Stimulated activated CD8-positive, alpha-beta memory T cell treated with anti-CD3 and anti-CD28 coated beads, Interleukin-4, amount 100 ng/mL, for 4 hours (primary cell): ENCODE measurements at regions not wholly inside any gene's neighbourhood (a gene's known extent, or its start where the extent isn't known, plus 50 kb on each side); places are given as distances from the start of the nearest gene placed in this dataset.
"Not testable (repeated sequence)": the region's sequence is repeated elsewhere in the genome, so short reads cannot be mapped to it uniquely, and the experiment has no call there.

Source experiments
- DNase-seq, 2 donors: peaks; one replicate each; pipeline ENCODE4 v3.0.0-alpha.2; 2020; ENCODE audit warnings: low read depth in 2 of 2, low spot score in 1 of 2

- no peak for DNase-seq
Measured at GRCh38 chr5:154653764-154654485, 101.3 kb upstream of the LARP1 start.

- DNase-seq, result no peak
Measured at GRCh38 chr5:154653418-154653763, 101.8 kb upstream of the LARP1 start.

GRCh38 chr5:154652746-154653417 lies 102.3 kb upstream of the LARP1 start:
- DNase-seq, result no peak

- not testable (repeated sequence) for DNase-seq
Measured at GRCh38 chr5:154651795-154652194, 103.4 kb upstream of the LARP1 start.

GRCh38 chr5:154648706-154649105 lies 106.5 kb upstream of the LARP1 start:
- no peak for DNase-seq

DNA sequence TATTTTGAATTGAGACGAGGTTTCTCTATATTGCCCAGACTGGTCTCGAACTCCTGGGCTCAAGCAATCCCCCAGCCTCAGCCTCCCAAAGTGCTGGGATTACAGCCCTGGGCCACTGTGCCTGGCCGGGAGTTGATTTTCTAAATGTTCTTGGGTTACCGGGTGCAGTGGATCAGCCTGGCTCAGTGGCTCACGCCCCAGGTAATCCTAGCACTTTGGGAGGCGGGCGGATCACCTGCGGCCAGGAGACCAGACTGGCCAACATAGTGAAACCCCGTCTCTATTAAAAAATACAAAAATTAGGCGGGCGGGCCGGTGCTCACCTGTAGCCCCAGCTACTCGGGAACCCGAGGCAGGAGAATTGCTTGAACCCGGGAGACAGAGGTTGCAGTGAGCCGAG lies 106.9 kb upstream of the LARP1 start:
- no peak for DNase-seq

DNA sequence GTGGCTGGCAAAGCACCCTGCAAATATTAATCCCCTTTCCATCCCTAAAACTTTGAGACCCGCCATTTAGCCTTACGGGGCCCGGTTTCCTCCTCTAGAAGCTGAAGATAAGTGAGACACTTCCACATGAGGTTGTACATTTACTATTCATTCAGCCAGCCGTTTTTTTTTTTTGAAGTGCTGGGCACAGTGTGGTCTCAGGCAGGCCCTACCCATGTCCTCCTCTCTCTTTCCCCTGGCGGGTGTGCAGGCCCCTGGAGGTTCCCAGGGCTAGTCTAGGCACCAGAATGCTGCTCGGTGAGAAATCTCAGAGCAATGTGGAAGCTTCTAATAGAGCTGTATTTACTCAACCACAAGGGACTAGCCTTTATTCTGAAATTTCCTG lies 107.4 kb upstream of the LARP1 start:
- no peak for DNase-seq

GRCh38 chr5:154647114-154647760 lies 107.9 kb upstream of the LARP1 start:
- DNase-seq, result peak in 1 of 2 donors; percentile 2

DNA sequence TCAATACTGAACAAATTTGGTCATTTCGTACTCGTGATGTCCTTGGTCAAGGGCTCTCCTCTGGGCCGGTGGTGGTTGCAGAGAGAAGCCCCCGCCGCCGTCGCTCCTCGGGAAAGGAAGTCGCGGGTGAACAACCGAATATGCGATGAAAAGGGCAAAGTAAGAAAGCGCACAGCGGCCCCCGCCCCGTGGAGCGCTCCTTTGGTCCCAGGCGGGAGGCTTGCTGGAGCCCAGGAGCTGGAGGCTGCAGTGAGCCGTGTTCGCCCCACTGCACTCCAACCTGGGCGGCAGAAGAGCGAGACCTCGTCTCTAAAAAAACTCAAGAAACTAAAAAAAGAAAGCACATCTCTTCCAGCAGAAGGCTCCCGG lies 108.4 kb upstream of the LARP1 start:
- no peak for DNase-seq

- DNase-seq, result no peak
Measured at GRCh38 chr5:154644745-154645411, 110.3 kb upstream of the LARP1 start.

- no peak for DNase-seq
Measured at GRCh38 chr5:154642499-154643245, 112.5 kb upstream of the LARP1 start.

DNA sequence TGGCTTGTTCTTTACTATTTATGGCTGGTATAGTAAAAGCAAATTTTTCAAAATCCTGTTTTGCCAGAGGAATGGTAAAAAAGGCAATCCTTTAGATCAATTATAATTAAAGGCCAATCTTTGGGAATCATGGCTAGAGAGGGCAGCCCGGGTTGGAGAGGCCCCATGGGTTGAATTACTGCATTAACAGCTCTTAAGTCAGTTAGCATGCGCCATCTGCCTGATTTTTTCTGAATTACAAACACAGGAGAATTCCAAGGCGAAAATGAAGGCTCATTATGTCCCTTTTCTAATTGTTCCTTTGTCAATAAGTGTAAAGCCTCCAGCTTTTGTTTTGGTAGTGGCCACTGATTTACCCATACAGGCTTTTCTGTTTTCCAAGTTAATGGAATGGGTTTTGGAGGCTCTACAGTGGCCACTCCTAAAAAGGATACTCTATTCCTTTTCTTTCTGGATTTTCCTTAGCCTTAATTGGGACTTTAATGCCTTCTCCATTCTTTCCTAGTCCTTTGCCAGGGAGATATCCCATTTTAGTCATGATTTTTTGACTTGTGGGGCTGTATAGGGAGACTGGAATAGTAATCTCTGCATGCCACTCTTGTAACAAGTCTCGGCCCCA lies 114.9 kb upstream of the LARP1 start:
- DNase-seq, result not testable (repeated sequence)

GRCh38 chr5:154636786-154637185 lies 118.4 kb upstream of the LARP1 start:
- DNase-seq, result not testable (repeated sequence)

DNA sequence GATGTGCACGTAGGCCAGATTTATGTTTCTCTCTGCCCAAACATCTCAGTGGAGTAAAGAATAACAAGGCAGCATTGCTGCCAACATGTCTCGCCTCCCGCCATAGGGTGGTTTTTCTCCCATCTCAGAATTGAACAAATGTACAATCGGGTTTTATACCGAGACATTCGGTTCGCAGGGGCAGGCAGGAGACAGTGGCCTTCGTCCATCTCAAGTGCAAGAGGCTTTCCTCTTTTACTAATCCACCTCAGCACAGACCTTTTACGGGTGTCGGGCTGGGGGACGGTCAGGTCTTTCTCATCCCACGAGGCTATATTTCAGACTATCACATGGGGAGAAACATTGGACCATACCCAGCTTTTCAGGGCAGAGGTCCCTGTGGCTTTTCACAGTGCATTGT lies 118.9 kb upstream of the LARP1 start:
- DNase-seq, result not testable (repeated sequence)

DNA sequence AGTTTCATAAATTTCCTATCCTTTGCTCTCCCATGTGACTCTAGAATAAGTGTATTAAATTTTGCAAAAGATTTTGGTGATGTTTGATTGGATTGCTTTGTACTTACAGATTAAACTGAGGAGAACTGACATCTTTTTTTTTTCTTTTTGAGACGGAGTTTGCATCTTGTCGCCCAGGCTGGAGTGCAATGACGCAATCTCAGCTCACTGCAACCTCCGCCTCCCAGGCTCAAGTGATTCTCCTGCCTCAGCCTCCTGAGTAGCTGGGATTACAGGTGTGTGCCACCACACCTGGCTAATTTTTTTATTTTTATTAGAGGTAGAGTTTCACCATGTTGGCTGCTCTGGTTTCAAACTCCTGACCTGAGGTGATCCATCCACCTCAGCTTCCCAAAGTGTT lies 121.4 kb upstream of the LARP1 start:
- not testable (repeated sequence) for DNase-seq

GRCh38 chr5:154631141-154631540 lies 124.0 kb upstream of the LARP1 start:
- no peak for DNase-seq

DNA sequence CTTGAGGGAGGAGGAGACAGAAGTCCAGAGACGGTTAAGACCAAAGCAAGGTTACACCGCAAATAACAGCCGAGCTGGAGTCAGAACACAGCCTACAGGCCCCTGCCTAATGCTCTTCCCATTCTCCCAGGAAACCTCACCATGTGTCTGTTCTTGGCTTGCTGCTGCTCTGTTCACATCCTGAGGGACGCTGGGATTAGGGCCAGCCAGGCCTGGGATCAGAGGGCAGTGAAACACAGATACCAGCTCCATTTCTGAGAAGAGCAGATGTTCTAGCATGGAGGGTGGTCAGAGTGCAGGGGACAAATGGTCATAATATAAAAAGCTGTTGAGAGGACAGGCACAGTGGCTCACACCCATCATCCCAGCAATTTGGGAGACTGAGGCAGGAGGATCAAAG lies 124.8 kb upstream of the LARP1 start:
- no peak for DNase-seq

DNA sequence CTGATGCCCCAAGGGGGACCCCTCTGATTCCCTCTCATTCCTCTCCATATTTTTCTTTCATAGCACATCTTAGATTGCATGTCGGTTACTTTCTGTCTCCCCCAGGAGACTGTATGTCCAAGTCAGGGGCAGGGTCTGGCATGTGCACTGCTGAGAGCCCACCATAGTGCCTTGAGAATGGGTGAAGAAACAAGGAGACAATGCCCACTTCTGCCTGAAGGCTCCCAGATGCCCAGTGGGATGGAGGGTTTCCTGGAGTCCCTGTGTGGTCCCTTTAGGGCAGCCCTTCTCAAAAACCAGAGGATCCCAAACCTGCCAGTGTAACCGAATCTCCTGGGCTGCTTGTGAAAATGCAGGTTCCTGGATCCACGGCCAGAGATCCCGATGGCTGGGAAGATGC lies 126.5 kb upstream of the LARP1 start:
- no peak for DNase-seq

GRCh38 chr5:154627698-154628678 lies 127.2 kb upstream of the LARP1 start:
- no peak for DNase-seq
